K562 (cell line): ENCODE measurements at regions not wholly inside any gene's neighbourhood (a gene's known extent, or its start where the extent isn't known, plus 50 kb on each side); places are given as distances from the start of the nearest gene placed in this dataset.

Source experiments
- ATAC-seq: fragments of 200-7000 bp; cut with Tn5 transposase; 3 replicates; pipeline ENCODE4 v1.9.1; 2020; ENCODE audit warnings: moderate library complexity
- BruUV-seq: library from RNA; stranded (reverse); fragments of 400-500 nt; replicated peaks from 2 replicates; lab custom pipeline; 2021; lab: Mats Ljungman, UMichigan
- CTCF ChIA-PET: fragments of 300-600 bp; formaldehyde crosslinking; extraction: SDS; loops from one replicate; lab custom pipeline; 2021; ENCODE audit warnings: low intra/inter-chr PET ratio; lab: Yijun Ruan, JAX
- POLR2A ChIA-PET: fragments of 300-600, 350-650 bp; sonication (Branson Sonifier 250); formaldehyde crosslinking; extraction: SDS; loops from one replicate; lab custom pipeline; 2021; ENCODE audit warnings: antibody characterized with exemption, inconsistent platforms; lab: Yijun Ruan, JAX
- DNase-seq, 4 experiments: peaks; one replicate each; pipeline versions ENCODE4 v3.0.0 to v3.0.0-alpha.2; 2011 to 2018; ENCODE audit warnings: low spot score in 3 of 4, mixed read lengths in 3 of 4; ENCODE audit errors: extremely low read depth in 1 of 4
- FAIRE-seq: peaks from 2 replicates; lab custom pipeline; 2011; peaks lifted over from hg19 to GRCh38; lab: Jason Lieb, UNC
- H2AFZ ChIP-seq: 2 replicates; pipeline ENCODE4 v1.6.0; 2011; ENCODE audit warnings: low read depth, low read length, control low read depth, inconsistent platforms
- H3K27ac ChIP-seq: fragments of 200-600 bp; 3 replicates; pipeline ENCODE4 v1.8.0; 2011; ENCODE audit warnings: low read depth, mild to moderate bottlenecking, control low read depth, inconsistent platforms, low read length, moderate library complexity, mixed read lengths; ENCODE audit errors: extremely low read depth
- H3K27me3 ChIP-seq, 2 experiments: fragments of 300-600 bp in 1 of 2; 2 replicates in 1 of 2; 3 replicates in 1 of 2; pipeline versions ENCODE4 v1.6.0 to v1.8.0; 2011; ENCODE audit warnings: inconsistent platforms in 2 of 2, low read length in 2 of 2, mild to moderate bottlenecking in 1 of 2, mixed read lengths in 1 of 2, moderate library complexity in 1 of 2; ENCODE audit not compliant: control insufficient read depth in 2 of 2, insufficient read depth in 2 of 2
- H3K36me3 ChIP-seq: fragments of 300-600 bp; 3 replicates; pipeline ENCODE4 v1.8.0; 2011; ENCODE audit warnings: mild to moderate bottlenecking, low read length, inconsistent platforms; ENCODE audit not compliant: control insufficient read depth, insufficient read depth
- H3K4me1 ChIP-seq, 2 experiments: fragments of 200-600 bp in 1 of 2; replicated peaks in 1 of 2; 2 replicates in 1 of 2; 3 replicates in 1 of 2; pipeline versions ENCODE4 v1.5.1 to v1.8.0; 2011; ENCODE audit warnings: inconsistent platforms in 2 of 2, low read length in 2 of 2, mild to moderate bottlenecking in 1 of 2, mixed read lengths in 1 of 2, moderate library complexity in 1 of 2; ENCODE audit not compliant: control insufficient read depth in 2 of 2, insufficient read depth in 2 of 2
- H3K4me2 ChIP-seq: 2 replicates; pipeline ENCODE4 v1.6.1; 2011; ENCODE audit warnings: low read length, control low read depth, inconsistent platforms, mixed read lengths; ENCODE audit not compliant: insufficient read depth
- H3K4me3 ChIP-seq: fragments of 200-600 bp; sonication (generic), shearing (Covaris generic); 2 replicates; pipeline ENCODE4 v1.5.1; 2016; ENCODE audit warnings: control low read depth, inconsistent platforms
- H3K79me2 ChIP-seq: fragments of 200-600 bp; 3 replicates; pipeline ENCODE4 v1.8.0; 2011; ENCODE audit warnings: low read length, inconsistent platforms; ENCODE audit not compliant: control insufficient read depth, insufficient read depth
- H3K9ac ChIP-seq, 2 experiments: 2 replicates each; pipeline versions ENCODE4 v1.6.0 to v1.6.1; 2011; ENCODE audit warnings: low read depth in 2 of 2, low read length in 2 of 2, control low read depth in 1 of 2, inconsistent platforms in 1 of 2, mild to moderate bottlenecking in 1 of 2, mixed read lengths in 1 of 2; ENCODE audit not compliant: insufficient read depth in 1 of 2
- H3K9me1 ChIP-seq: one replicate; pipeline ENCODE4 v1.6.0; 2011; ENCODE audit warnings: inconsistent platforms, mild to moderate bottlenecking, low read length, moderate library complexity; ENCODE audit not compliant: control insufficient read depth, insufficient read depth
- H3K9me3 ChIP-seq: replicated peaks from 2 replicates; pipeline ENCODE4 v1.5.1; 2011; ENCODE audit warnings: low read depth, low read length, inconsistent platforms; ENCODE audit not compliant: control insufficient read depth, insufficient read depth
- H4K20me1 ChIP-seq: replicated peaks from 2 replicates; pipeline ENCODE4 v1.6.1; 2011; ENCODE audit warnings: low read length, inconsistent platforms, mixed read lengths; ENCODE audit not compliant: control insufficient read depth, insufficient read depth
- ATF2 ChIP-seq: sonication (generic); formaldehyde crosslinking; IDR thresholded peaks from 2 replicates; pipeline ENCODE4 v1.8.1; 2022; ENCODE audit warnings: missing genetic modification reagents
- BCL6 ChIP-seq: fragments of 250-450 bp; sonication (Bioruptor Pico); IDR thresholded peaks from 2 replicates; pipeline ENCODE4 v1.4.0; 2020
- KLF16 ChIP-seq: IDR thresholded peaks from 2 replicates; pipeline ENCODE4 v1.6.1; 2016; ENCODE audit warnings: antibody characterized with exemption
- REST ChIP-seq, 2 experiments: fragments of 450-650 bp; formaldehyde crosslinking in 1 of 2; IDR thresholded peaks; 2 replicates each; pipeline versions ENCODE4 v1.4.0 to v1.6.1; 2014 to 2020; ENCODE audit warnings: mild to moderate bottlenecking in 2 of 2, borderline replicate concordance in 1 of 2, low read depth in 1 of 2
- TRIM24 ChIP-seq, 2 experiments: fragments of 450-650 bp; IDR thresholded peaks; 2 replicates each; pipeline ENCODE4 v1.6.1; 2016
- WGBS: fragments of 100-300 bp; shearing (Covaris generic); methylation state at CpG from one replicate; pipeline ENCODE4 v1.1.6; 2016; ENCODE audit warnings: low coverage, mixed read lengths; ENCODE audit not compliant: insufficient coverage; ENCODE audit errors: missing lambda C conversion rate; 5-methylcytosine and 5-hydroxymethylcytosine counted together
- in situ Hi-C: fragments of 300-500 bp; cut with MboI; formaldehyde crosslinking; loops from 4 replicates; pipeline ENCODE4 v1.15.0; 2018; ENCODE audit warnings: inconsistent platforms, mixed read lengths
- intact Hi-C: fragments of 100-400 bp; cut with micrococcal nuclease; formaldehyde crosslinking; loops from 2 replicates; pipeline ENCODE4 v1.14.2; 2022

- ChIA-PET POLR2A (no interaction called here), CTCF (no interaction called here)
- WGBS, result 0% methylated on average over 1 of the region's 1 CpG
- Histone ChIP-seq H3K27me3 (peaks cover 0 to 10% of the 10 kb centered on the region in 2 experiments; a peak in 2 of 5 replicates), H3K4me3 (no peak overlapping the region), H3K9ac (no peak overlapping the region), H3K9me3 (no peaks in the 10 kb centered on the region), H3K4me1 (no peaks in the 10 kb centered on the region), H3K4me2 (no peak overlapping the region), H3K9me1 (no peaks in the 10 kb centered on the region), H3K36me3 (no peaks in the 10 kb centered on the region), H3K27ac (no peak overlapping the region), H3K79me2 (no peaks in the 10 kb centered on the region), H2AFZ (no peak overlapping the region), H4K20me1 (no peaks in the 10 kb centered on the region)
- ATAC-seq (no peak), FAIRE-seq (no peak), DNase-seq (no peak)
- no TSS peak for BruUV-seq
- TF ChIP-seq ATF2 (CRISPR knock-in tag) (no peak), TRIM24 (IDR thresholded peaks at IDR 0.05) (peak; percentile 87), KLF16 (peak; percentile 85), BCL6 (CRISPR knock-in tag) (no peak), REST (IDR thresholded peaks at IDR 0.05; ENCODE audit: borderline replicate concordance) (peak; percentile 89), REST (CRISPR knock-in tag; IDR thresholded peaks at IDR 0.05; ENCODE audit: low read depth) (no peak)
- intact Hi-C loops, result no loop called here
- in situ Hi-C loops, result no loop called here
Measured at GRCh38 chr1:209230314-209230713, 353.2 kb upstream of the CAMK1G start.
